ENCODE measurements at regions not wholly inside any gene's neighbourhood (a gene's known extent, or its start where the extent isn't known, plus 50 kb on each side); places are given as distances from the start of the nearest gene placed in this dataset.

- no peaks in the 10 kb centered on the region for H4K20me1 ChIP-seq (ENCODE audit: insufficient read depth, low read length)
- H3K9me3 ChIP-seq (ENCODE audit: insufficient read depth, low read length, severe bottlenecking), result no peaks in the 10 kb centered on the region
- H3K4me1 ChIP-seq (ENCODE audit: insufficient read depth, low read length), result no peaks in the 10 kb centered on the region
- no peak for TF ChIP-seq CTCF (IDR thresholded peaks at IDR 0.05; ENCODE audit: borderline replicate concordance, extremely low read depth, low read length, poor library complexity, severe bottlenecking)
- TF ChIP-seq EZH2 (IDR thresholded peaks at IDR 0.05; ENCODE audit: borderline replicate concordance, low read depth, low read length, severe bottlenecking), result no peak
- H3K4me3 ChIP-seq (ENCODE audit: low read depth in 1 of 2, low read length in 2 of 2), result no peak overlapping the region
- H3K27ac ChIP-seq (ENCODE audit: low read length), result no peak overlapping the region
- no peaks in the 10 kb centered on the region for H3K27me3 ChIP-seq (ENCODE audit: insufficient read depth, low read length, poor library complexity)
- H2AFZ ChIP-seq (ENCODE audit: low read depth, low read length), result no peak overlapping the region
- no peaks in the 10 kb centered on the region for H3K36me3 ChIP-seq (ENCODE audit: insufficient read depth, low read length)
- no peaks in the 10 kb centered on the region for H3K79me2 ChIP-seq (ENCODE audit: insufficient read depth, low read length)
- no peak overlapping the region for H3K4me2 ChIP-seq (ENCODE audit: insufficient read depth, low read length)
- DNase-seq (no peak), ATAC-seq (ENCODE audit: insufficient read depth, low read depth) (no peak)
- H3K9ac ChIP-seq (ENCODE audit: low read depth, low read length), result no peak overlapping the region
Measured at GRCh38 chr4:53780736-53781400, 189.6 kb upstream of the LNX1 start.

- Histone ChIP-seq H3K4me1 (ENCODE audit: insufficient read depth, low read length) (no peaks in the 10 kb centered on the region), H3K27me3 (ENCODE audit: insufficient read depth, low read length, poor library complexity) (no peaks in the 10 kb centered on the region), H3K79me2 (ENCODE audit: insufficient read depth, low read length) (no peaks in the 10 kb centered on the region), H3K36me3 (ENCODE audit: insufficient read depth, low read length) (no peaks in the 10 kb centered on the region), H3K27ac (ENCODE audit: low read length) (no peak overlapping the region), H3K9me3 (ENCODE audit: insufficient read depth, low read length, severe bottlenecking) (no peaks in the 10 kb centered on the region), H3K4me2 (ENCODE audit: insufficient read depth, low read length) (no peak overlapping the region), H4K20me1 (ENCODE audit: insufficient read depth, low read length) (no peaks in the 10 kb centered on the region), H3K9ac (ENCODE audit: low read depth, low read length) (no peak overlapping the region), H2AFZ (ENCODE audit: low read depth, low read length) (no peak overlapping the region), H3K4me3 (ENCODE audit: low read depth in 1 of 2, low read length in 2 of 2) (no peak overlapping the region)
- ATAC-seq (ENCODE audit: insufficient read depth, low read depth), result no peak
- TF ChIP-seq EZH2 (IDR thresholded peaks at IDR 0.05; ENCODE audit: borderline replicate concordance, low read depth, low read length, severe bottlenecking) (no peak), CTCF (IDR thresholded peaks at IDR 0.05; ENCODE audit: borderline replicate concordance, extremely low read depth, low read length, poor library complexity, severe bottlenecking) (no peak)
- DNase-seq, result no peak
Measured at GRCh38 chr4:53779025-53779424, 187.7 kb upstream of the LNX1 start.

GRCh38 chr4:53778155-53778554 lies 186.9 kb upstream of the LNX1 start:
- no peaks in the 10 kb centered on the region for H3K9me3 ChIP-seq (ENCODE audit: insufficient read depth, low read length, severe bottlenecking)
- H4K20me1 ChIP-seq (ENCODE audit: insufficient read depth, low read length), result no peaks in the 10 kb centered on the region
- no peak for ATAC-seq (ENCODE audit: insufficient read depth, low read depth)
- H3K36me3 ChIP-seq (ENCODE audit: insufficient read depth, low read length), result no peaks in the 10 kb centered on the region
- H3K27me3 ChIP-seq (ENCODE audit: insufficient read depth, low read length, poor library complexity), result no peaks in the 10 kb centered on the region
- no peaks in the 10 kb centered on the region for H3K79me2 ChIP-seq (ENCODE audit: insufficient read depth, low read length)
- no peak for TF ChIP-seq EZH2 (IDR thresholded peaks at IDR 0.05; ENCODE audit: borderline replicate concordance, low read depth, low read length, severe bottlenecking)
- H3K9ac ChIP-seq (ENCODE audit: low read depth, low read length), result no peak overlapping the region
- H3K4me2 ChIP-seq (ENCODE audit: insufficient read depth, low read length), result no peak overlapping the region
- no peak overlapping the region for H3K27ac ChIP-seq (ENCODE audit: low read length)
- no peak for DNase-seq
- H3K4me3 ChIP-seq (ENCODE audit: low read depth in 1 of 2, low read length in 2 of 2), result no peak overlapping the region
- no peaks in the 10 kb centered on the region for H3K4me1 ChIP-seq (ENCODE audit: insufficient read depth, low read length)
- H2AFZ ChIP-seq (ENCODE audit: low read depth, low read length), result no peak overlapping the region

- H3K36me3 ChIP-seq (ENCODE audit: insufficient read depth, low read length), result no peaks in the 10 kb centered on the region
Measured at GRCh38 chr4:53777244-53777984, 186.1 kb upstream of the LNX1 start.

More at GRCh38 chr4:53777244-53777984, 186.1 kb upstream of the LNX1 start:
- Histone ChIP-seq H3K9ac (ENCODE audit: low read depth, low read length) (no peak overlapping the region), H3K27ac (ENCODE audit: low read length) (no peak overlapping the region), H3K79me2 (ENCODE audit: insufficient read depth, low read length) (no peaks in the 10 kb centered on the region), H3K27me3 (ENCODE audit: insufficient read depth, low read length, poor library complexity) (no peaks in the 10 kb centered on the region), H3K9me3 (ENCODE audit: insufficient read depth, low read length, severe bottlenecking) (no peaks in the 10 kb centered on the region), H3K4me3 (ENCODE audit: low read depth in 1 of 2, low read length in 2 of 2) (no peak overlapping the region), H3K4me1 (ENCODE audit: insufficient read depth, low read length) (no peaks in the 10 kb centered on the region), H4K20me1 (ENCODE audit: insufficient read depth, low read length) (no peaks in the 10 kb centered on the region), H2AFZ (ENCODE audit: low read depth, low read length) (no peak overlapping the region), H3K4me2 (ENCODE audit: insufficient read depth, low read length) (no peak overlapping the region)
- DNase-seq (no peak), ATAC-seq (ENCODE audit: insufficient read depth, low read depth) (no peak)
- no peak for TF ChIP-seq EZH2 (IDR thresholded peaks at IDR 0.05; ENCODE audit: borderline replicate concordance, low read depth, low read length, severe bottlenecking)
- TF ChIP-seq CTCF (IDR thresholded peaks at IDR 0.05; ENCODE audit: borderline replicate concordance, extremely low read depth, low read length, poor library complexity, severe bottlenecking), result no peak
